H9 (cell line): ENCODE measurements at regions not wholly inside any gene's neighbourhood (a gene's known extent, or its start where the extent isn't known, plus 50 kb on each side); places are given as distances from the start of the nearest gene placed in this dataset.

Source experiments
- DNase-seq: peaks from one replicate; pipeline ENCODE4 v3.0.0-alpha.2; 2017
- H2AFZ ChIP-seq: one replicate; pipeline ENCODE4 v1.6.1; 2013; ENCODE audit warnings: mild to moderate bottlenecking, low read length, control low read depth, moderate library complexity
- H2AK5ac ChIP-seq: 2 replicates; pipeline ENCODE4 v1.6.1; 2013; ENCODE audit warnings: low read length, control low read depth, mixed read lengths; ENCODE audit not compliant: insufficient read length
- H2BK120ac ChIP-seq: one replicate; pipeline ENCODE4 v1.6.1; 2013; ENCODE audit warnings: low read depth, mild to moderate bottlenecking, low read length, control low read depth, inconsistent platforms; ENCODE audit not compliant: poor library complexity, severe bottlenecking
- H2BK12ac ChIP-seq: 2 replicates; pipeline ENCODE4 v1.6.1; 2013; ENCODE audit warnings: low read length, control low read depth, mixed read lengths, low read depth; ENCODE audit not compliant: insufficient read length
- H2BK15ac ChIP-seq: 2 replicates; pipeline ENCODE4 v1.6.1; 2013; ENCODE audit warnings: low read depth, low read length, control low read depth
- H2BK20ac ChIP-seq: one replicate; pipeline ENCODE4 v1.6.1; 2013; ENCODE audit warnings: low read depth, mild to moderate bottlenecking, low read length, control low read depth, inconsistent platforms; ENCODE audit not compliant: poor library complexity, severe bottlenecking
- H2BK5ac ChIP-seq: 2 replicates; pipeline ENCODE4 v1.6.1; 2013; ENCODE audit warnings: low read length, control low read depth, mixed read lengths; ENCODE audit not compliant: insufficient read length
- H3K14ac ChIP-seq: 2 replicates; pipeline ENCODE4 v1.6.1; 2013; ENCODE audit warnings: low read length, control low read depth; ENCODE audit not compliant: insufficient read depth
- H3K18ac ChIP-seq: 2 replicates; pipeline ENCODE4 v1.6.1; 2013; ENCODE audit warnings: low read depth, mild to moderate bottlenecking, mixed read lengths, low read length, control low read depth; ENCODE audit not compliant: insufficient read length
- H3K23ac ChIP-seq: 2 replicates; pipeline ENCODE4 v1.6.1; 2013; ENCODE audit warnings: low read length, control low read depth, mixed read lengths, low read depth; ENCODE audit not compliant: insufficient read length
- H3K23me2 ChIP-seq: 2 replicates; pipeline ENCODE4 v1.6.1; 2013; ENCODE audit warnings: low read depth, mild to moderate bottlenecking, mixed read lengths, low read length, control low read depth; ENCODE audit not compliant: insufficient read length, poor library complexity, severe bottlenecking
- H3K27ac ChIP-seq: 2 replicates; pipeline ENCODE4 v1.5.1; 2013; ENCODE audit warnings: low read length, control low read depth, mixed read lengths, low read depth; ENCODE audit not compliant: insufficient read length
- H3K27me3 ChIP-seq: 2 replicates; pipeline ENCODE4 v1.6.1; 2013; ENCODE audit warnings: low read length, control low read depth, inconsistent platforms; ENCODE audit not compliant: insufficient read depth
- H3K4ac ChIP-seq: 2 replicates; pipeline ENCODE4 v1.6.1; 2013; ENCODE audit warnings: low read depth, mild to moderate bottlenecking, control low read depth, inconsistent platforms, low read length, moderate library complexity
- H3K4me1 ChIP-seq: 2 replicates; pipeline ENCODE4 v1.6.1; 2013; ENCODE audit warnings: low read length, control low read depth, inconsistent platforms; ENCODE audit not compliant: insufficient read depth
- H3K4me2 ChIP-seq: 2 replicates; pipeline ENCODE4 v1.6.1; 2013; ENCODE audit warnings: low read length, control low read depth, mixed read lengths; ENCODE audit not compliant: insufficient read length, insufficient read depth
- H3K56ac ChIP-seq: 2 replicates; pipeline ENCODE4 v1.6.1; 2013; ENCODE audit warnings: low read depth, mild to moderate bottlenecking, mixed read lengths, low read length, control low read depth; ENCODE audit not compliant: insufficient read length
- H3K79me1 ChIP-seq: 2 replicates; pipeline ENCODE4 v1.6.1; 2013; ENCODE audit warnings: low read depth, mild to moderate bottlenecking, moderate library complexity, low read length, control low read depth, inconsistent platforms; ENCODE audit not compliant: insufficient read depth, poor library complexity, severe bottlenecking
- H3K79me2 ChIP-seq: 2 replicates; pipeline ENCODE4 v1.6.1; 2013; ENCODE audit warnings: low read length, control low read depth, inconsistent platforms; ENCODE audit not compliant: insufficient read depth
- H3K9ac ChIP-seq: 2 replicates; pipeline ENCODE4 v1.6.1; 2013; ENCODE audit warnings: low read length, control low read depth, mixed read lengths; ENCODE audit not compliant: insufficient read length; ENCODE audit errors: extremely low read depth
- H3K9me3 ChIP-seq: one replicate; pipeline ENCODE4 v1.6.1; 2013; ENCODE audit warnings: low read depth, low read length, inconsistent platforms; ENCODE audit not compliant: control insufficient read depth
- H3T11ph ChIP-seq: one replicate; pipeline ENCODE4 v1.6.1; 2013; ENCODE audit warnings: mild to moderate bottlenecking, low read length, control low read depth, inconsistent platforms
- H4K20me1 ChIP-seq: one replicate; pipeline ENCODE4 v1.6.1; 2013; ENCODE audit not compliant: control insufficient read depth, insufficient read length, insufficient read depth
- H4K5ac ChIP-seq: 2 replicates; pipeline ENCODE4 v1.6.1; 2013; ENCODE audit warnings: low read depth, mild to moderate bottlenecking, mixed read lengths, low read length, control low read depth; ENCODE audit not compliant: insufficient read length
- H4K8ac ChIP-seq: replicated peaks from 2 replicates; pipeline ENCODE4 v1.6.1; 2013; ENCODE audit warnings: low read length, control low read depth, mixed read lengths, low read depth; ENCODE audit not compliant: insufficient read length
- H4K91ac ChIP-seq: 2 replicates; pipeline ENCODE4 v1.6.1; 2013; ENCODE audit warnings: low read depth, mild to moderate bottlenecking, moderate library complexity, mixed read lengths, low read length, control low read depth; ENCODE audit not compliant: insufficient read length
- H3K27ac Mint-ChIP-seq, 3 experiments: 2 replicates in 2 of 3; 3 replicates in 1 of 3; pipeline ENCODE4 v1.8.0; 2020 to 2021; ENCODE audit warnings: mixed read lengths in 3 of 3, mild to moderate bottlenecking in 1 of 3, moderate library complexity in 1 of 3
- H3K27me3 Mint-ChIP-seq: 2 replicates; pipeline ENCODE4 v1.8.0; 2021; ENCODE audit warnings: low read depth, mild to moderate bottlenecking, moderate library complexity, mixed read lengths
- H3K36me3 Mint-ChIP-seq, 3 experiments: 2 replicates in 2 of 3; 3 replicates in 1 of 3; pipeline ENCODE4 v1.8.0; 2020 to 2021; ENCODE audit warnings: low read depth in 3 of 3, mixed read lengths in 3 of 3; ENCODE audit not compliant: insufficient read depth in 1 of 3
- H3K4me1 Mint-ChIP-seq, 2 experiments: 2 replicates each; pipeline ENCODE4 v1.8.0; 2020; ENCODE audit warnings: mixed read lengths in 2 of 2
- H3K4me3 Mint-ChIP-seq, 2 experiments: 2 replicates in 1 of 2; 3 replicates in 1 of 2; pipeline ENCODE4 v1.8.0; 2020 to 2021; ENCODE audit warnings: mild to moderate bottlenecking in 2 of 2, mixed read lengths in 2 of 2, moderate library complexity in 1 of 2
- H3K9me3 Mint-ChIP-seq, 2 experiments: 2 replicates in 1 of 2; 3 replicates in 1 of 2; pipeline ENCODE4 v1.8.0; 2020; ENCODE audit warnings: mild to moderate bottlenecking in 2 of 2, mixed read lengths in 2 of 2, moderate library complexity in 1 of 2
- CTCF ChIP-seq: fragments of 200-600 bp; sonication (generic); conservative IDR thresholded peaks from 3 replicates; pipeline ENCODE4 v1.8.0; 2021; ENCODE audit warnings: antibody characterized with exemption, mild to moderate bottlenecking
- WGBS: extraction: QIAGEN DNeasy Blood & Tissue Kit; methylation state at CpG from one replicate; pipeline ENCODE4 v1.1.7; 2013; ENCODE audit warnings: missing lambda C conversion rate, low lambda C conversion rate, mixed read lengths; ENCODE audit not compliant: insufficient read length; ENCODE audit errors: extremely low coverage; 5-methylcytosine and 5-hydroxymethylcytosine counted together

- H3K27me3 Mint-ChIP-seq, result peaks cover 68% of the 10 kb centered on the region
- H3K9ac ChIP-seq, result no peak overlapping the region
Observed at GRCh38 chr2:118761771-118762170, 85.7 kb downstream of the EN1 start.

More at GRCh38 chr2:118761771-118762170, 85.7 kb downstream of the EN1 start:
- Histone ChIP-seq H2BK120ac (no peak overlapping the region), H3K79me1 (no peaks in the 10 kb centered on the region), H2BK15ac (no peak overlapping the region), H4K91ac (no peak overlapping the region), H3K4me2 (no peak overlapping the region), H3T11ph (no peak overlapping the region), H3K18ac (no peak overlapping the region), H4K5ac (no peak overlapping the region), H3K56ac (no peak overlapping the region), H3K23ac (no peak overlapping the region), H3K4me1 (no peaks in the 10 kb centered on the region), H4K8ac (no peak overlapping the region), H3K9me3 (no peaks in the 10 kb centered on the region), H3K23me2 (no peaks in the 10 kb centered on the region), H3K27me3 (no peaks in the 10 kb centered on the region), H2BK20ac (no peak overlapping the region), H4K20me1 (no peaks in the 10 kb centered on the region), H2AFZ (no peak overlapping the region), H2BK12ac (no peak overlapping the region), H3K79me2 (no peaks in the 10 kb centered on the region), H2BK5ac (no peak overlapping the region), H3K4ac (no peak overlapping the region), H3K27ac (no peak overlapping the region), H2AK5ac (no peak overlapping the region), H3K14ac (no peak overlapping the region)
- no peak for TF ChIP-seq CTCF
- Mint-ChIP-seq H3K27ac (no peak overlapping the region), H3K9me3 (no peaks in the 10 kb centered on the region), H3K36me3 (no peaks in the 10 kb centered on the region; a peak in 1 of 7 replicates), H3K4me1 (peaks cover 9 to 10% of the 10 kb centered on the region in 2 experiments), H3K4me3 (no peak overlapping the region)
- no CpG with 5 or more reads among the region's 6 CpGs for WGBS
- DNase-seq, result no peak
